Prostate gland (tissue), 2 donors: ENCODE measurements at regions not wholly inside any gene's neighbourhood (a gene's known extent, or its start where the extent isn't known, plus 50 kb on each side); places are given as distances from the start of the nearest gene placed in this dataset.

Source experiments
- DNase-seq: peaks from one replicate; pipeline ENCODE4 v3.0.0-alpha.2; 2019; ENCODE audit warnings: low spot score
- H3K27ac ChIP-seq, 2 donors: fragments of 200-600 bp; sonication (generic); 2 replicates each; pipeline ENCODE4 v1.5.1; 2017 to 2019
- H3K27me3 ChIP-seq: fragments of 200-600 bp; sonication (generic); replicated peaks from 2 replicates; pipeline ENCODE4 v1.5.1; 2019; ENCODE audit not compliant: insufficient read depth
- H3K36me3 ChIP-seq, 2 donors: fragments of 200-600 bp; sonication (generic); 1 replicate in 1 of 2; 2 replicates in 1 of 2; pipeline versions ENCODE4 v1.5.1 to v1.8.1; 2017 to 2019
- H3K4me1 ChIP-seq: fragments of 200-600 bp; sonication (generic); replicated peaks from 2 replicates; pipeline ENCODE4 v1.5.1; 2019
- H3K4me3 ChIP-seq, 2 donors: fragments of 200-600 bp; sonication (generic); 2 replicates each; pipeline ENCODE4 v1.5.1; 2017 to 2019
- H3K9me3 ChIP-seq: fragments of 200-600 bp; sonication (generic); 2 replicates; pipeline ENCODE4 v1.5.1; 2017
- CTCF ChIP-seq, 4 experiments: fragments of 200-600 bp in 2 of 4; fragments of 450-650 bp in 2 of 4; sonication (generic) in 2 of 4; IDR thresholded peaks; 1 replicate in 3 of 4; 2 replicates in 1 of 4; pipeline ENCODE4 v1.5.1; 2016 to 2019; ENCODE audit warnings: antibody characterized with exemption in 4 of 4, mild to moderate bottlenecking in 2 of 4, moderate library complexity in 2 of 4
- POLR2A ChIP-seq: fragments of 450-650 bp; IDR thresholded peaks from one replicate; pipeline ENCODE4 v1.6.1; 2016; ENCODE audit warnings: antibody characterized with exemption, mild to moderate bottlenecking
- POLR2AphosphoS5 ChIP-seq: sonication (generic); formaldehyde crosslinking; IDR thresholded peaks from one replicate; pipeline ENCODE4 v1.6.1; 2017; ENCODE audit warnings: antibody characterized with exemption
- WGBS: methylation state at CpG from one replicate; pipeline ENCODE4 v1.1.5; 2018; 5-methylcytosine and 5-hydroxymethylcytosine counted together
- intact Hi-C: fragments of 100-400 bp; cut with DNase I; formaldehyde crosslinking; loops from one replicate; pipeline ENCODE4 v1.14.2; 2022

- Histone ChIP-seq H3K9me3 (no peaks in the 10 kb centered on the region), H3K4me1 (no peaks in the 10 kb centered on the region), H3K27ac (no peak overlapping the region), H3K4me3 (no peak overlapping the region), H3K36me3 (no peaks in the 10 kb centered on the region), H3K27me3 (no peaks in the 10 kb centered on the region)
- TF ChIP-seq POLR2AphosphoS5 (no peak), CTCF (IDR thresholded peaks at IDR 0.05) (no peak), POLR2A (no peak)
- no peak for DNase-seq
- intact Hi-C loops = no loop called here
These were observed 227.3 kb downstream of the XPNPEP1 start for GRCh38 chr10:109695988-109696387.

- intact Hi-C loops = no loop called here
- no peaks in the 10 kb centered on the region for H3K27me3 ChIP-seq
- H3K4me1 ChIP-seq = no peaks in the 10 kb centered on the region
- no peaks in the 10 kb centered on the region for H3K36me3 ChIP-seq
- WGBS = 12% methylated on average over 1 of the region's 1 CpG
- no peak for DNase-seq
- H3K27ac ChIP-seq = no peak overlapping the region
- TF ChIP-seq POLR2AphosphoS5 (no peak), POLR2A (no peak), CTCF (IDR thresholded peaks at IDR 0.05) (no peak)
- no peaks in the 10 kb centered on the region for H3K9me3 ChIP-seq
- H3K4me3 ChIP-seq = no peak overlapping the region
These were observed 233.5 kb downstream of the XPNPEP1 start for GRCh38 chr10:109689785-109690184.

- TF ChIP-seq POLR2AphosphoS5 = no peak
- TF ChIP-seq CTCF (IDR thresholded peaks at IDR 0.05) = no peak
- no peak for TF ChIP-seq POLR2A
- Histone ChIP-seq H3K4me1 (no peaks in the 10 kb centered on the region), H3K27ac (no peak overlapping the region), H3K9me3 (no peaks in the 10 kb centered on the region), H3K36me3 (no peaks in the 10 kb centered on the region), H3K27me3 (no peaks in the 10 kb centered on the region), H3K4me3 (no peak overlapping the region)
- intact Hi-C loops = no loop called here
- no peak for DNase-seq
These were observed 243.8 kb downstream of the XPNPEP1 start for GRCh38 chr10:109679478-109679877.

- TF ChIP-seq CTCF (IDR thresholded peaks at IDR 0.05) (no peak), POLR2AphosphoS5 (no peak), POLR2A (no peak)
- WGBS = 76% methylated on average over 1 of the region's 1 CpG
- Histone ChIP-seq H3K27ac (no peak overlapping the region), H3K9me3 (no peaks in the 10 kb centered on the region), H3K4me3 (no peak overlapping the region), H3K27me3 (no peaks in the 10 kb centered on the region), H3K4me1 (no peaks in the 10 kb centered on the region), H3K36me3 (no peaks in the 10 kb centered on the region)
- DNase-seq = no peak
- intact Hi-C loops = no loop called here
These were observed 244.5 kb downstream of the XPNPEP1 start for GRCh38 chr10:109678857-109679256.

GRCh38 chr10:109676703-109677102 is 246.6 kb downstream of the XPNPEP1 start:
- no peak for DNase-seq
- Histone ChIP-seq H3K27ac (no peak overlapping the region), H3K4me3 (no peak overlapping the region), H3K9me3 (no peaks in the 10 kb centered on the region), H3K4me1 (no peaks in the 10 kb centered on the region), H3K36me3 (no peaks in the 10 kb centered on the region), H3K27me3 (no peaks in the 10 kb centered on the region)
- TF ChIP-seq CTCF (IDR thresholded peaks at IDR 0.05) = no peak
- no peak for TF ChIP-seq POLR2AphosphoS5
- no peak for TF ChIP-seq POLR2A
- intact Hi-C loops = no loop called here
